Effector CD4-positive, alpha-beta T cell (primary cell): ENCODE measurements at regions not wholly inside any gene's neighbourhood (a gene's known extent, or its start where the extent isn't known, plus 50 kb on each side); places are given as distances from the start of the nearest gene placed in this dataset.

ENCODE experiments used
- DNase-seq: peaks from one replicate; pipeline ENCODE4 v3.0.0-alpha.2; 2020

DNA sequence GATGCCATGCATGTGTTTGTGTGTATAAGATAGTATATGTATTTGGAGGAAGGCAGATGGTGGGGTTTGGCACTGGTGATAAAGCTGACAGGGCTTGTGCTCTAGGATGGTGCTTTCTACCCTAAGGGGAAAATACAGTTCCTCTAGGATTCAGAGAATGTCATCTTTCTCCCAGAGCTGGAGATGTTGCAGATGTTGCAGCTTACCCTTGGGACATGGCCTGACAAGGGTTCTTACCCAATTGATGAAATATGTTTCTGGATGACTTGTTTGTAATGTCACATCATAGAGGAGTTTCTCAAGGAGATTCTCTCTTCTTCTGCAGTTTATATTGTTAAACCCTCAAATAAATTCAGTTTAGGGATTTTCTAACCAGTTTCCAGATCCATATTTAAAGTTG is 52.5 kb upstream of the PITX2 start:
- no peak for DNase-seq

DNA sequence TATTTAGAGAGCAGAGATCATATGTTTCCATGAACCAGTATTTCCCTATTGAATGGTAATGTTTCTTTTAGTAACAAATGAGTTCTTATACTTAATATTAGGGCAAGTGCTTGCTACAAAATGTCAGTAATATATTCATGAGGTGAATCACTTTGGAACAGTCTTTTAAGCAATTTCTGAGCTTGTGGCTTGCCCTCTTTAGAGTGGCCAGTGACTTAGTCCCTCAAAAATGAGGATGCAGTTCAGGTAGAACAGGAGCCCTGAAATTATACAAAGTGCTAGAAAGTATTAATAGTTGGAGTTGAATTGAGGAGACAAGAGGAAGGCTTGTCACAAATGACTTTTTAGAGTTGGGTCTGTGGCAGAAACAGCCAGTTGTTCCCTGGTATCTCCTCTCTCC is 53.4 kb upstream of the PITX2 start:
- no peak for DNase-seq

DNA sequence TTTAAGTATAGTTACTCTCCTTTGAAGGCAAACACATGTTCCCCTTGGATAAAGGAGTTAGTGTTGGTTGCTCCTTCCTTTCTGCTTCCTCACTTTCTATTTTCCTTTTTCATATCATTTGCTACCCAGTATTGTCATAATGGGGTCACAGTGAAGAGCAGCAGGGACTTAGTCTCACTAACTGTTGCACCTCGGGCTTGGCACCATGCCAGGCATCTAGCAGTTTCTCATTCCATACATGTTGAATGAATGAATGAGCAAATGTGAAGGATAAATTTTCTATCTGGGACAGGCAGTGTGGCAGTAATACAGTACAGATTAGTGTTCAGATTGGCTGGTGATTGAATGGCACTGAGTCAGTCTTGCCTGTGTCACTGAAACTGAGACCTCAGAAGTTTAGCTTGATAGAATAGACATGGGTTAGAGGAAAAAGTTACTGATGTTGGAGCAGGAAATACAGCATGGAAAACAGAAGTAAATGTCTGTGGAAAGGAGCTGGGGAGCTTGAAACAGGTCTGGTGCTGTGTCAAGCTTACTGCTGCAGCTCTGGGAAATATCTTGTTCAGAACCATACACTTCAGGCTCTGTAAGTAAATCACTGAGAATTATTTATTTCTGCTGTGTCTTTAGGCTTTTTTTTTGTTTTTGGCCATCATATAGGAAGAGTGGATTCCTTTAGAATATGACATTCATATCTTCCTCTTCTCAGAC is 55.8 kb upstream of the PITX2 start:
- DNase-seq: no peak

- DNase-seq: no peak
Observed at GRCh38 chr4:110680265-110680664, 57.4 kb upstream of the PITX2 start.

GRCh38 chr4:110681381-110681780 is 58.5 kb upstream of the PITX2 start:
- no peak for DNase-seq

GRCh38 chr4:110682311-110682710 is 59.4 kb upstream of the PITX2 start:
- no peak for DNase-seq

- DNase-seq: no peak
Observed at GRCh38 chr4:110683601-110684000, 60.7 kb upstream of the PITX2 start.

DNA sequence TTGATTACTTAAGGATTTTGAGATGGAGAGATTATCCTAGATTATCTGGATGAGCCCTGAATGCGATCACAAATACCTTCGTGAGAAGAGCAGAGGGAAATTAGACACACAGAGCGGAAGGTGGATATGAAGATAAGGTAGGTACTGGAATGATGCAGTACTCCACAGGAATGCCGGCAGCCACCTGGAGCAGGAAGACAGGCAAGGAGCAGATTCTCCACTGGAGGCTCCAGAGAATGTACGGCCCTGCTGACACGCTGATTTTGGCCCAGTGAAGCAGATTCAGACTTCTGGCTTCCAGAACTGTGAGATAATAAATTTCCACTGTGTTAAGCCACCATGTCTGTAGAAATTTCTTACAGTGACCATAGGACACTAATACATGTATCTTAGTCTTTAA is 79.4 kb upstream of the PITX2 start:
- no peak for DNase-seq

GRCh38 chr4:110704748-110705439 is 82.0 kb upstream of the PITX2 start:
- DNase-seq: no peak

DNA sequence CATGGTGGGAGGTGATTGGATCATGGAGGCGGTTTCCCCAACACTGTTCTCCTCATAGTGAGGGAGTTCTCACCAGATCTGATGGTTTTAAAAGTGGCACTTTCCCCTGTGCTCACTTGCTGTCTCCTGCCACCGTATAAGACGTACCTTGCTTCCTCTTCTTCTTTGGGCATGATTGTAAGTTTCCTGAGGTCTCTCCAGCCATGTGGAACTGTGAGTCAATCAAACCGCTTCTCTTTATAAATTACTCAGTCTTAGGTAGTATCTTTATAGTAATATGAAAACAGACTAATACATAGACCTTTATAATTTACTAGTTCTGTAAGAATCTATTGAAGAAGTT is 82.5 kb upstream of the PITX2 start:
- DNase-seq: no peak

DNA sequence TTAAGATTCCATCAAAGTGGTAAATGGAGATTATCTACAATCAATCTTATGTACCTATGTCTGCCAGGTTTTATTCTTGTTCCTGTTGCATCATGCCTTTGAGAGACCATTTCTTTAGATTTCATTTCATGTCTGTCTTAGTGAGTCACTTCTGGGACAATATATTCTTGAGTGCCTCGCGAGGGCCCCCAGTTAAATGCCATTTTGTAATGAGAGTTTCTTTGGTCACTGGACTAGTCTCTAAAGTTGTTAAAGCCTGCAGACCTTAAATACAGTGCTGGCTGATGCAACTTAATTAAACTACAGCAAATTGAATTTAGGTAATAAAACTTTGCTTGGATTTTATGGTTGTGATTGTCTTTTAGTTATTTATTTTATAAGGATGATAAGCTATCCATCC is 87.2 kb upstream of the PITX2 start:
- no peak for DNase-seq

DNA sequence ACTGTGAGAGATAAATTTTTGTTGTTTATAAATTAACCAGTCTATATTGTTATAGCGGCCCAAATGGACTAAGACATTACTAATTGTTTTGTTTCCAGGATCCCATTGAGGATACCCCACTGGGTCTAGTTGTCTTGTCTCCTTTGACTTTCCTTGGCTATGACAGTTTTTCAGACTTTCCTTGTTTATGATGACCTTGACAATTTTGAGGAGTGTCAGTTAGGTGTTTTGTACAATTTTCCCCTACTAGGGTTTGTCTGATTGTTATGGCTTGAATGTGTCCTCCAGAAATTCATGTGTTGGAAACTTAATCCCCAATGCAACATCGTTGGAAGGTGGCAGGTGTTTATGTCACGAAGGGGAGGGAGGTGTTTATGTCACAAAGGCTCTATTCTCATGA is 89.6 kb upstream of the PITX2 start:
- DNase-seq: no peak

- DNase-seq: no peak
Observed at GRCh38 chr4:110730318-110730717, 107.4 kb upstream of the PITX2 start.

GRCh38 chr4:110733901-110734300 is 111.0 kb upstream of the PITX2 start:
- DNase-seq: no peak

- DNase-seq: no peak
Observed at GRCh38 chr4:110735686-110736085, 112.8 kb upstream of the PITX2 start.

GRCh38 chr4:110737931-110738330 is 115.1 kb upstream of the PITX2 start:
- no peak for DNase-seq

DNA sequence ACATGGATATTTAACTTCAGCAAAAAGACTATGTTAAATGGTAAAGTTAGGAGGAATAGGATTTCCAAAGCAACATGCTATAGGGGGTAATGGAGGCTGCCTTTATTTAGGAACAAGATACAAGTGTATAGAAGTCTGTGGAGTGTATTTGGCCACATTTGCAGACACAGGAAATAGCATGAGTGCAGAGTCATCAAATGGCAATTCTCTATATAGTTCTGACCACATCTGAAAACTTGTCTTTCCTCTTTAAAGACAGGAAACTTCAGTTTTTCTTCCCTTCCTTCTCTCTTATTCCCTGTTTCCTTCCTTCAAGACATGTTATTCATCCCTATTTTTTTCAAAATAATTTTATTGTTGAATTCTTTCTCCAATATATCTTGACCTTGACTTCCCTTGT is 119.3 kb upstream of the PITX2 start:
- DNase-seq: no peak

DNA sequence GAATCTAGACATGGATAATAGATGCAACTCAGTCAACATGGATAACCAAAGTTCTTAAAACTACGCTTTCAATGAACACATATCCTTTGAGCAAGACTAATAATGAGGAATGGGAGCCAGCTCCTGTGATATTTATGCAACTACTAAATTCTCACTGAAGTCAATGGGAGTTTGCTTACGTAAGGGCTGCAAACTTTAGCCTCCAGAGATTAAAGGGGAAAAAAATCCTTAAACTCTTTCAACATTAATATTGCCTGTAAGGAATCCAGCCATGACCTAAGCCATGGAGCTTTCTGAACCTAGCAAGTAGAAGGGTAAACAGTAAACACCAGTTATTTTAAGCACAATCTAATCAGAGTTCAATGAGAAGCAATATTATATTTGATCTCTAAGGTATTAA is 125.2 kb upstream of the PITX2 start:
- no peak for DNase-seq

GRCh38 chr4:110751183-110751582 is 128.3 kb upstream of the PITX2 start:
- no peak for DNase-seq

DNA sequence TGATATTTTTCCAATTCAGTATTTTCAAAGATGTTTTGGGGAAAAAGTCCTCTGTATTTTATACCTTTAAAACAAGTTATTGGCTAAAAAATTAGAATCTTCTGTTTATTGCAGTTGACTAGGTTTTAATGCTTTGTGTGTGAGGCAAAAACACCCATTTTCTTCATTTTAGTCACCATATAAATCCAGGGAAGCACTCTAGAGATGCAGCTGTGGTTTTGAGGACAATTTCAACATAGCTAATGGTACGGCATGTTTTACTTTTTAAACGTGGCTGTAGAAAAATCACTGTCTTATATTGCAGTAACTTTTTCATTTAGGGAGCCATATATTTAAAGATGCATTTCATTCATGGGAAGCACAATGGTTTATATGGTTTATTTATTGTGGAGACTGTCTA is 129.1 kb upstream of the PITX2 start:
- no peak for DNase-seq

- no peak for DNase-seq
Observed at GRCh38 chr4:110753466-110753865, 130.6 kb upstream of the PITX2 start.

DNA sequence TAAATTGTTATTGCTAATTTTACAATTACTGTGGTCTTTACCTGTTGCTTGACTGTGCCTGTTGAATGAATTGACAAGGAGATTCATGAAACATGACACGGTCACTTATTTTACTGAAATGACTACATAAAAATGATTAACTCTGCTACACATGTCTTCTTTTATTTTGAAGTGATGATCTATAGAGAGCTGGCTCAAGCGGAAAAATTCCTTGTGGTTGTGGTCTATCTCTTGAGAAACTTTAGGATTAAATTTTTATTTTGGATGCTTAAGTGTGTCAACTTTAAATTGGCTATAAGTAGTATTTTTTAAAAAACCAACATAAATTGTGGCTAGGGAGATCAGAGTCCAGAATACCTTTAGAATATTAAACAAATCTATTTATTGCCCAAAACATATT is 131.8 kb upstream of the PITX2 start:
- DNase-seq: no peak

GRCh38 chr4:110769578-110769977 is 146.7 kb upstream of the PITX2 start:
- DNase-seq: no peak

GRCh38 chr4:110770353-110770752 is 147.5 kb upstream of the PITX2 start:
- DNase-seq: no peak

GRCh38 chr4:110778521-110778920 is 155.6 kb upstream of the PITX2 start:
- no peak for DNase-seq
